Spinal cord (tissue), 9 donors: ENCODE measurements at regions not wholly inside any gene's neighbourhood (a gene's known extent, or its start where the extent isn't known, plus 50 kb on each side); places are given as distances from the start of the nearest gene placed in this dataset.

Experiments
- DNase-seq, 6 donors: peaks; one replicate each; pipeline versions ENCODE4 v3.0.0 to v3.0.0-alpha.2; 2013 to 2015; ENCODE audit warnings: low spot score in 6 of 6, low read depth in 4 of 6
- H3K27ac ChIP-seq: one replicate; pipeline ENCODE4 v1.5.1; 2013; ENCODE audit warnings: low read depth, low read length, control low read depth
- H3K27me3 ChIP-seq: one replicate; pipeline ENCODE4 v1.6.1; 2013; ENCODE audit warnings: low read length; ENCODE audit not compliant: control insufficient read depth, insufficient read depth
- H3K36me3 ChIP-seq: one replicate; pipeline ENCODE4 v1.6.1; 2013; ENCODE audit warnings: low read length; ENCODE audit not compliant: control insufficient read depth, insufficient read depth
- H3K4me1 ChIP-seq: one replicate; pipeline ENCODE4 v1.6.1; 2013; ENCODE audit warnings: low read length; ENCODE audit not compliant: control insufficient read depth, insufficient read depth
- H3K4me3 ChIP-seq: one replicate; pipeline ENCODE4 v1.5.1; 2013; ENCODE audit warnings: low read depth, low read length, control low read depth
- H3K9me3 ChIP-seq: one replicate; pipeline ENCODE4 v1.6.1; 2013; ENCODE audit warnings: low read length; ENCODE audit not compliant: control insufficient read depth, insufficient read depth
- WGBS: methylation state at CpG from one replicate; pipeline ENCODE4 v1.1.5; 2013; ENCODE audit warnings: missing lambda C conversion rate; ENCODE audit not compliant: insufficient coverage; 5-methylcytosine and 5-hydroxymethylcytosine counted together
- donor health status: healthy.

- no peaks in the 10 kb centered on the region for H3K27me3 ChIP-seq
- no peaks in the 10 kb centered on the region for H3K9me3 ChIP-seq
- no peaks in the 10 kb centered on the region for H3K4me1 ChIP-seq
- WGBS = 81% methylated on average over 4 of the region's 4 CpGs
- no peak overlapping the region for H3K4me3 ChIP-seq
- DNase-seq = no peak
- no peak overlapping the region for H3K27ac ChIP-seq
- no peaks in the 10 kb centered on the region for H3K36me3 ChIP-seq
These were observed 127.5 kb upstream of the SERPIND1 start for GRCh38 chr22:20646415-20646814.

GRCh38 chr22:20646906-20647305 lies 127.0 kb upstream of the SERPIND1 start:
- no peak overlapping the region for H3K27ac ChIP-seq
- WGBS = 100% methylated on average over 1 of the region's 3 CpGs

GRCh38 chr22:20647586-20648305 lies 126.2 kb upstream of the SERPIND1 start:
- DNase-seq = no peak
- Histone ChIP-seq H3K27ac (no peak overlapping the region), H3K4me1 (no peaks in the 10 kb centered on the region), H3K36me3 (no peaks in the 10 kb centered on the region), H3K27me3 (no peaks in the 10 kb centered on the region), H3K9me3 (no peaks in the 10 kb centered on the region), H3K4me3 (no peak overlapping the region)
- WGBS = 87% methylated on average over 3 of the region's 4 CpGs

More at GRCh38 chr22:20646906-20647305, 127.0 kb upstream of the SERPIND1 start:
- no peaks in the 10 kb centered on the region for H3K4me1 ChIP-seq
- DNase-seq = no peak
- no peaks in the 10 kb centered on the region for H3K36me3 ChIP-seq
- no peaks in the 10 kb centered on the region for H3K27me3 ChIP-seq
- no peaks in the 10 kb centered on the region for H3K9me3 ChIP-seq
- H3K4me3 ChIP-seq = no peak overlapping the region

- H3K27ac ChIP-seq = no peak overlapping the region
- WGBS = 86% methylated on average over 2 of the region's 2 CpGs
- H3K4me1 ChIP-seq = no peaks in the 10 kb centered on the region
- no peak overlapping the region for H3K4me3 ChIP-seq
- H3K36me3 ChIP-seq = no peaks in the 10 kb centered on the region
- no peaks in the 10 kb centered on the region for H3K27me3 ChIP-seq
- DNase-seq = no peak
- H3K9me3 ChIP-seq = no peaks in the 10 kb centered on the region
These were observed 125.5 kb upstream of the SERPIND1 start for GRCh38 chr22:20648306-20648903.

- no peak overlapping the region for H3K4me3 ChIP-seq
- no peaks in the 10 kb centered on the region for H3K9me3 ChIP-seq
- H3K36me3 ChIP-seq = no peaks in the 10 kb centered on the region
- 77% methylated on average over 9 of the region's 13 CpGs for WGBS
- no peaks in the 10 kb centered on the region for H3K4me1 ChIP-seq
- H3K27me3 ChIP-seq = no peaks in the 10 kb centered on the region
- no peak overlapping the region for H3K27ac ChIP-seq
- no peak for DNase-seq
These were observed 123.4 kb upstream of the SERPIND1 start for GRCh38 chr22:20650294-20651207.

- no peak overlapping the region for H3K4me3 ChIP-seq
- H3K36me3 ChIP-seq = no peaks in the 10 kb centered on the region
- H3K27me3 ChIP-seq = no peaks in the 10 kb centered on the region
- 43% methylated on average over 2 of the region's 2 CpGs for WGBS
- no peaks in the 10 kb centered on the region for H3K4me1 ChIP-seq
- H3K27ac ChIP-seq = no peak overlapping the region
- H3K9me3 ChIP-seq = no peaks in the 10 kb centered on the region
- no peak for DNase-seq
These were observed 122.6 kb upstream of the SERPIND1 start for GRCh38 chr22:20651286-20651685.

GRCh38 chr22:20652130-20652529 lies 121.8 kb upstream of the SERPIND1 start:
- no peak for DNase-seq
- no peaks in the 10 kb centered on the region for H3K4me1 ChIP-seq
- WGBS = 83% methylated on average over 3 of the region's 6 CpGs

GRCh38 chr22:20652582-20652981 lies 121.3 kb upstream of the SERPIND1 start:
- Histone ChIP-seq H3K9me3 (no peaks in the 10 kb centered on the region), H3K36me3 (no peaks in the 10 kb centered on the region), H3K4me3 (no peak overlapping the region), H3K27ac (no peak overlapping the region), H3K27me3 (peaks cover 2% of the 10 kb centered on the region), H3K4me1 (no peaks in the 10 kb centered on the region)
- 91% methylated on average over 5 of the region's 6 CpGs for WGBS
- DNase-seq = no peak

More at GRCh38 chr22:20652130-20652529, 121.8 kb upstream of the SERPIND1 start:
- no peak overlapping the region for H3K27ac ChIP-seq
- no peaks in the 10 kb centered on the region for H3K9me3 ChIP-seq
- no peaks in the 10 kb centered on the region for H3K27me3 ChIP-seq
- no peak overlapping the region for H3K4me3 ChIP-seq
- H3K36me3 ChIP-seq = no peaks in the 10 kb centered on the region

- WGBS = 87% methylated on average over 7 of the region's 7 CpGs
- H3K4me3 ChIP-seq = no peak overlapping the region
- H3K36me3 ChIP-seq = no peaks in the 10 kb centered on the region
- no peaks in the 10 kb centered on the region for H3K9me3 ChIP-seq
- no peak for DNase-seq
- H3K4me1 ChIP-seq = no peaks in the 10 kb centered on the region
- H3K27ac ChIP-seq = no peak overlapping the region
- H3K27me3 ChIP-seq = peaks cover 2% of the 10 kb centered on the region
These were observed 120.7 kb upstream of the SERPIND1 start for GRCh38 chr22:20653012-20653794.
